HEK293 (cell line): ENCODE measurements at regions not wholly inside any gene's neighbourhood (a gene's known extent, or its start where the extent isn't known, plus 50 kb on each side); places are given as distances from the start of the nearest gene placed in this dataset.

Experiments used
- CTCF ChIA-PET: fragments of 350-600 bp; formaldehyde crosslinking; extraction: SDS; loops from one replicate; lab custom pipeline; 2021; ENCODE audit warnings: antibody characterized with exemption; lab: Yijun Ruan, JAX
- POLR2A ChIA-PET: fragments of 300-600 bp; formaldehyde crosslinking; extraction: SDS; loops from one replicate; lab custom pipeline; 2020; ENCODE audit warnings: antibody characterized with exemption, inconsistent platforms; lab: Yijun Ruan, JAX
- H3K27ac ChIP-seq: fragments of 200-500 bp; sonication (Bioruptor generic); 2 replicates; pipeline ENCODE4 v1.5.1; 2014; ENCODE audit warnings: low read depth, low read length, control low read depth, inconsistent platforms; ENCODE audit errors: extremely low read depth
- H3K36me3 ChIP-seq, 2 experiments: fragments of 200-500 bp in 1 of 2; sonication (Bioruptor generic) in 1 of 2; 1 replicate in 1 of 2; 2 replicates in 1 of 2; pipeline ENCODE4 v1.5.1; 2014 to 2017; ENCODE audit warnings: inconsistent platforms in 2 of 2, low read length in 2 of 2; ENCODE audit not compliant: control insufficient read depth in 2 of 2, insufficient read depth in 1 of 2
- H3K4me1 ChIP-seq: fragments of 200-500 bp; sonication (Bioruptor generic); 2 replicates; pipeline ENCODE4 v1.5.1; 2014; ENCODE audit warnings: mild to moderate bottlenecking, low read length, inconsistent platforms; ENCODE audit not compliant: control insufficient read depth, insufficient read depth
- H3K4me3 ChIP-seq: 2 replicates; pipeline ENCODE4 v1.5.1; 2011; ENCODE audit warnings: low read depth, mild to moderate bottlenecking, control low read depth, low read length, moderate library complexity
- H3K9me3 ChIP-seq: fragments of 200-500 bp; sonication (Bioruptor generic); 2 replicates; pipeline ENCODE4 v1.5.1; 2014; ENCODE audit warnings: low read depth, low read length, inconsistent platforms; ENCODE audit not compliant: control insufficient read depth, insufficient read depth
- KLF1 ChIP-seq: fragments of 450-650 bp; formaldehyde crosslinking; IDR thresholded peaks from 2 replicates; pipeline ENCODE4 v1.5.1; 2016; ENCODE audit warnings: missing biosample characterization, missing genetic modification characterization
- MEIS1 ChIP-seq: sonication (generic); formaldehyde crosslinking; IDR thresholded peaks from 2 replicates; pipeline ENCODE4 v1.8.1; 2022; ENCODE audit warnings: missing genetic modification reagents, mild to moderate bottlenecking, borderline replicate concordance
- OSR2 ChIP-seq: fragments of 450-650 bp; formaldehyde crosslinking; IDR thresholded peaks from 2 replicates; pipeline ENCODE4 v1.5.1; 2016; ENCODE audit warnings: missing biosample characterization, missing genetic modification characterization
- TCF7L2 ChIP-seq: IDR thresholded peaks from 2 replicates; pipeline ENCODE4 v1.6.1; 2011; ENCODE audit warnings: low read depth, mild to moderate bottlenecking, inconsistent platforms, low read length, moderate library complexity, borderline replicate concordance
- ZFHX2 ChIP-seq: fragments of 450-650 bp; formaldehyde crosslinking; conservative IDR thresholded peaks from 2 replicates; pipeline ENCODE4 v1.5.1; 2016; ENCODE audit warnings: missing biosample characterization, missing genetic modification characterization
- ZNF10 ChIP-seq: fragments of 450-650 bp; formaldehyde crosslinking; IDR thresholded peaks from 2 replicates; pipeline ENCODE4 v1.5.1; 2017; ENCODE audit warnings: missing biosample characterization, missing genetic modification characterization
- ZNF175 ChIP-seq: fragments of 450-650 bp; formaldehyde crosslinking; IDR thresholded peaks from 2 replicates; pipeline ENCODE4 v1.5.1; 2016; ENCODE audit warnings: missing biosample characterization, missing genetic modification characterization
- ZNF302 ChIP-seq: fragments of 450-650 bp; formaldehyde crosslinking; IDR thresholded peaks from 2 replicates; pipeline ENCODE4 v1.5.1; 2016; ENCODE audit warnings: missing biosample characterization, missing genetic modification characterization, low read depth
- ZNF366 ChIP-seq: fragments of 450-650 bp; formaldehyde crosslinking; conservative IDR thresholded peaks from 2 replicates; pipeline ENCODE4 v1.5.1; 2016; ENCODE audit warnings: missing biosample characterization, missing genetic modification characterization
- ZNF558 ChIP-seq: fragments of 450-650 bp; formaldehyde crosslinking; IDR thresholded peaks from 2 replicates; pipeline ENCODE4 v1.5.1; 2016; ENCODE audit warnings: missing biosample characterization, missing genetic modification characterization
- ZNF571 ChIP-seq: fragments of 450-650 bp; formaldehyde crosslinking; IDR thresholded peaks from 2 replicates; pipeline ENCODE4 v1.5.0; 2017; ENCODE audit warnings: missing biosample characterization, missing genetic modification characterization
- ZNF660 ChIP-seq: fragments of 450-650 bp; IDR thresholded peaks from 2 replicates; pipeline ENCODE4 v1.5.1; 2018; ENCODE audit warnings: missing biosample characterization, mild to moderate bottlenecking, missing genetic modification characterization
- ZNF664 ChIP-seq: fragments of 450-650 bp; formaldehyde crosslinking; IDR thresholded peaks from 2 replicates; pipeline ENCODE4 v1.5.1; 2016; ENCODE audit warnings: missing biosample characterization, missing genetic modification characterization
- ZNF692 ChIP-seq: fragments of 450-650 bp; formaldehyde crosslinking; IDR thresholded peaks from 2 replicates; pipeline ENCODE4 v1.5.1; 2016; ENCODE audit warnings: missing biosample characterization, missing genetic modification characterization
- ZNF76 ChIP-seq: fragments of 450-650 bp; formaldehyde crosslinking; IDR thresholded peaks from 2 replicates; pipeline ENCODE4; 2016; ENCODE audit warnings: low read depth, missing biosample characterization, missing genetic modification characterization, borderline replicate concordance
- ZNF776 ChIP-seq: fragments of 450-650 bp; formaldehyde crosslinking; IDR thresholded peaks from 2 replicates; pipeline ENCODE4 v1.5.0; 2017; ENCODE audit warnings: missing biosample characterization, missing genetic modification characterization, borderline replicate concordance
- ZSCAN4 ChIP-seq: fragments of 450-650 bp; formaldehyde crosslinking; IDR thresholded peaks from 2 replicates; pipeline ENCODE4 v1.5.1; 2017; ENCODE audit warnings: missing biosample characterization, missing genetic modification characterization
- ZXDB ChIP-seq: fragments of 450-650 bp; formaldehyde crosslinking; IDR thresholded peaks from 2 replicates; pipeline ENCODE4 v1.5.1; 2016; ENCODE audit warnings: missing biosample characterization, missing genetic modification characterization
- TF ChIP-seq, protein P1 (sequence below): fragments of 450-650 bp; formaldehyde crosslinking; IDR thresholded peaks from 2 replicates; pipeline ENCODE4 v1.5.1; 2016; ENCODE audit warnings: missing biosample characterization, missing genetic modification characterization
- TF ChIP-seq, protein P2 (sequence below): fragments of 450-650 bp; formaldehyde crosslinking; IDR thresholded peaks from 2 replicates; pipeline ENCODE4 v1.5.1; 2016; ENCODE audit warnings: missing biosample characterization, missing genetic modification characterization
- TF ChIP-seq, protein P3 (sequence below): fragments of 450-650 bp; formaldehyde crosslinking; IDR thresholded peaks from 2 replicates; pipeline ENCODE4 v1.5.1; 2017; ENCODE audit warnings: missing biosample characterization, missing genetic modification characterization
- TF ChIP-seq, protein P4 (sequence below): fragments of 450-650 bp; formaldehyde crosslinking; IDR thresholded peaks from 2 replicates; pipeline ENCODE4 v1.5.1; 2017; ENCODE audit warnings: missing biosample characterization, missing genetic modification characterization

DNA sequence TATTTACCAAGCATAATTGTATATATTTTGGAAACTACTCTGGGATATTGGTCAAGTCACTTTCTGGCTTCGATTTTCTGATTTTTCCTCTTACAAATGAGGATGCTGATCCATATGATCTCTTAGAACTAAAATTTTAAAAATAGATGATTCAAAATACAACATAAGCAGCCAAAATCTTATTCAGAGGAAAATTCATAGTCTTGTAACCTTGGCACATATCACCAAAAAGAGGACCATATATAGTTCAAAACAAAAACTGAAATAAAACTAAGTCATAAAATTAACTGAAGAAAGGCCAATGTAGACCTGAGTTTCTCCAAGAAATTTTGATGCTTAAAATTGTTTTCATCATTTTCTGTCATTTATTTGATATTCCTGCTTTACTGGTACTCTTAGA, 768.3 kb downstream of the SORCS3 start (continued):
- TF ChIP-seq ZSCAN4 (tag by site-specific recombination) (no peak), ZNF175 (tag by site-specific recombination) (no peak), ZNF776 (no peak), MEIS1 (no peak), ZNF76 (tag by site-specific recombination) (no peak), TCF7L2 (no peak)
- TF ChIP-seq, protein P1, sequence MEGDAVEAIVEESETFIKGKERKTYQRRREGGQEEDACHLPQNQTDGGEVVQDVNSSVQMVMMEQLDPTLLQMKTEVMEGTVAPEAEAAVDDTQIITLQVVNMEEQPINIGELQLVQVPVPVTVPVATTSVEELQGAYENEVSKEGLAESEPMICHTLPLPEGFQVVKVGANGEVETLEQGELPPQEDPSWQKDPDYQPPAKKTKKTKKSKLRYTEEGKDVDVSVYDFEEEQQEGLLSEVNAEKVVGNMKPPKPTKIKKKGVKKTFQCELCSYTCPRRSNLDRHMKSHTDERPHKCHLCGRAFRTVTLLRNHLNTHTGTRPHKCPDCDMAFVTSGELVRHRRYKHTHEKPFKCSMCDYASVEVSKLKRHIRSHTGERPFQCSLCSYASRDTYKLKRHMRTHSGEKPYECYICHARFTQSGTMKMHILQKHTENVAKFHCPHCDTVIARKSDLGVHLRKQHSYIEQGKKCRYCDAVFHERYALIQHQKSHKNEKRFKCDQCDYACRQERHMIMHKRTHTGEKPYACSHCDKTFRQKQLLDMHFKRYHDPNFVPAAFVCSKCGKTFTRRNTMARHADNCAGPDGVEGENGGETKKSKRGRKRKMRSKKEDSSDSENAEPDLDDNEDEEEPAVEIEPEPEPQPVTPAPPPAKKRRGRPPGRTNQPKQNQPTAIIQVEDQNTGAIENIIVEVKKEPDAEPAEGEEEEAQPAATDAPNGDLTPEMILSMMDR (tag by site-specific recombination): no peak
- TF ChIP-seq, protein P2, sequence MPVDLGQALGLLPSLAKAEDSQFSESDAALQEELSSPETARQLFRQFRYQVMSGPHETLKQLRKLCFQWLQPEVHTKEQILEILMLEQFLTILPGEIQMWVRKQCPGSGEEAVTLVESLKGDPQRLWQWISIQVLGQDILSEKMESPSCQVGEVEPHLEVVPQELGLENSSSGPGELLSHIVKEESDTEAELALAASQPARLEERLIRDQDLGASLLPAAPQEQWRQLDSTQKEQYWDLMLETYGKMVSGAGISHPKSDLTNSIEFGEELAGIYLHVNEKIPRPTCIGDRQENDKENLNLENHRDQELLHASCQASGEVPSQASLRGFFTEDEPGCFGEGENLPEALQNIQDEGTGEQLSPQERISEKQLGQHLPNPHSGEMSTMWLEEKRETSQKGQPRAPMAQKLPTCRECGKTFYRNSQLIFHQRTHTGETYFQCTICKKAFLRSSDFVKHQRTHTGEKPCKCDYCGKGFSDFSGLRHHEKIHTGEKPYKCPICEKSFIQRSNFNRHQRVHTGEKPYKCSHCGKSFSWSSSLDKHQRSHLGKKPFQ: no peak
- TF ChIP-seq, all 188 proteins: peak for 0

- ChIA-PET CTCF (interaction anchor here (0.6 kb wide), 1 partner anchor 711 kb away, joined by 3 read pairs; no protein-coding TSS in a partner anchor), POLR2A (no interaction called here)
- Histone ChIP-seq H3K4me1 (no peaks in the 10 kb centered on the region), H3K9me3 (no peaks in the 10 kb centered on the region), H3K27ac (no peak overlapping the region), H3K36me3 (no peaks in the 10 kb centered on the region), H3K4me3 (no peak overlapping the region)
- TF ChIP-seq ZNF692 (no peak), ZNF302 (no peak), ZFHX2 (tag by site-specific recombination) (no peak), ZXDB (no peak), ZNF10 (tag by site-specific recombination) (no peak), OSR2 (tag by site-specific recombination) (no peak), ZNF571 (no peak), KLF1 (no peak), ZNF664 (tag by site-specific recombination) (no peak), ZNF660 (tag by site-specific recombination) (no peak), ZNF558 (tag by site-specific recombination) (no peak), ZNF366 (tag by site-specific recombination) (no peak), TCF7L2 (no peak)
- TF ChIP-seq, protein P3, sequence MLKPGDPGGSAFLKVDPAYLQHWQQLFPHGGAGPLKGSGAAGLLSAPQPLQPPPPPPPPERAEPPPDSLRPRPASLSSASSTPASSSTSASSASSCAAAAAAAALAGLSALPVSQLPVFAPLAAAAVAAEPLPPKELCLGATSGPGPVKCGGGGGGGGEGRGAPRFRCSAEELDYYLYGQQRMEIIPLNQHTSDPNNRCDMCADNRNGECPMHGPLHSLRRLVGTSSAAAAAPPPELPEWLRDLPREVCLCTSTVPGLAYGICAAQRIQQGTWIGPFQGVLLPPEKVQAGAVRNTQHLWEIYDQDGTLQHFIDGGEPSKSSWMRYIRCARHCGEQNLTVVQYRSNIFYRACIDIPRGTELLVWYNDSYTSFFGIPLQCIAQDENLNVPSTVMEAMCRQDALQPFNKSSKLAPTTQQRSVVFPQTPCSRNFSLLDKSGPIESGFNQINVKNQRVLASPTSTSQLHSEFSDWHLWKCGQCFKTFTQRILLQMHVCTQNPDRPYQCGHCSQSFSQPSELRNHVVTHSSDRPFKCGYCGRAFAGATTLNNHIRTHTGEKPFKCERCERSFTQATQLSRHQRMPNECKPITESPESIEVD (tag by site-specific recombination): no peak
- TF ChIP-seq, protein P4, sequence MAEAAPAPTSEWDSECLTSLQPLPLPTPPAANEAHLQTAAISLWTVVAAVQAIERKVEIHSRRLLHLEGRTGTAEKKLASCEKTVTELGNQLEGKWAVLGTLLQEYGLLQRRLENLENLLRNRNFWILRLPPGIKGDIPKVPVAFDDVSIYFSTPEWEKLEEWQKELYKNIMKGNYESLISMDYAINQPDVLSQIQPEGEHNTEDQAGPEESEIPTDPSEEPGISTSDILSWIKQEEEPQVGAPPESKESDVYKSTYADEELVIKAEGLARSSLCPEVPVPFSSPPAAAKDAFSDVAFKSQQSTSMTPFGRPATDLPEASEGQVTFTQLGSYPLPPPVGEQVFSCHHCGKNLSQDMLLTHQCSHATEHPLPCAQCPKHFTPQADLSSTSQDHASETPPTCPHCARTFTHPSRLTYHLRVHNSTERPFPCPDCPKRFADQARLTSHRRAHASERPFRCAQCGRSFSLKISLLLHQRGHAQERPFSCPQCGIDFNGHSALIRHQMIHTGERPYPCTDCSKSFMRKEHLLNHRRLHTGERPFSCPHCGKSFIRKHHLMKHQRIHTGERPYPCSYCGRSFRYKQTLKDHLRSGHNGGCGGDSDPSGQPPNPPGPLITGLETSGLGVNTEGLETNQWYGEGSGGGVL (tag by site-specific recombination): no peak
- TF ChIP-seq, all 188 proteins: peak for 0
Measured at GRCh38 chr10:105406488-105406887, 765.4 kb downstream of the SORCS3 start.
